A549 (cell line): ENCODE measurements at regions not wholly inside any gene's neighbourhood (a gene's known extent, or its start where the extent isn't known, plus 50 kb on each side); places are given as distances from the start of the nearest gene placed in this dataset.

Experiments
- ATAC-seq, 2 experiments: fragments of 200-7000 bp in 1 of 2; fragments of >200 bp in 1 of 2; cut with Nextera tagmentation in 1 of 2; cut with Tn5 transposase in 1 of 2; 3 replicates each; pipeline versions ENCODE4 v1.8.0 to v1.9.1; 2018 to 2020; ENCODE audit warnings: mild to moderate bottlenecking in 1 of 2, moderate library complexity in 1 of 2
- CTCF ChIA-PET: fragments of 300-600 bp; sonication (Branson Sonifier 250); formaldehyde crosslinking; extraction: SDS; loops from one replicate; lab custom pipeline; 2021; ENCODE audit warnings: antibody characterized with exemption, inconsistent platforms; lab: Yijun Ruan, JAX
- POLR2A ChIA-PET: fragments of 350-600 bp; formaldehyde crosslinking; extraction: SDS; loops from one replicate; lab custom pipeline; 2021; ENCODE audit warnings: antibody characterized with exemption, inconsistent platforms; lab: Yijun Ruan, JAX
- DNase-seq, 2 experiments: peaks; one replicate each; pipeline versions ENCODE4 v3.0.0 to v3.0.0-alpha.2; 2011 to 2016; ENCODE audit warnings: low read depth in 1 of 2, low spot score in 1 of 2
- FAIRE-seq: peaks from 2 replicates; lab custom pipeline; 2011; peaks lifted over from hg19 to GRCh38; lab: Jason Lieb, UNC
- H3K27ac ChIP-seq, 2 experiments: fragments of >200 bp; sonication (Bioruptor Twin); formaldehyde crosslinking; 3 replicates each; pipeline ENCODE4 v1.5.1; 2016 to 2017
- H3K4me1 ChIP-seq: fragments of >200 bp; sonication (Bioruptor Twin); formaldehyde crosslinking; 3 replicates; pipeline ENCODE4 v1.6.1; 2016
- H3K4me2 ChIP-seq: fragments of >200 bp; sonication (Bioruptor Twin); formaldehyde crosslinking; 3 replicates; pipeline ENCODE4 v1.6.1; 2016
- H3K4me3 ChIP-seq: fragments of >200 bp; sonication (Bioruptor Twin); formaldehyde crosslinking; 3 replicates; pipeline ENCODE4 v1.5.1; 2016
- H3K9me3 ChIP-seq: fragments of >200 bp; sonication (Bioruptor Twin); formaldehyde crosslinking; 3 replicates; pipeline ENCODE4 v1.6.1; 2016
- ATOH8 ChIP-seq: fragments of 250-450 bp; sonication (Bioruptor Pico); IDR thresholded peaks from 2 replicates; pipeline ENCODE4 v1.5.0; 2020; ENCODE audit warnings: low read depth, mild to moderate bottlenecking, moderate library complexity
- CEBPB ChIP-seq, 2 experiments: fragments of >200 bp in 1 of 2; sonication (Bioruptor Twin) in 1 of 2; formaldehyde crosslinking in 1 of 2; IDR thresholded peaks; 2 replicates each; pipeline ENCODE4 v1.6.1; 2012 to 2016
- E2F6 ChIP-seq: IDR thresholded peaks from 2 replicates; pipeline ENCODE4 v1.6.1; 2012; ENCODE audit warnings: low read depth, borderline replicate concordance
- ELK1 ChIP-seq: fragments of 150-350 bp; IDR thresholded peaks from 2 replicates; pipeline ENCODE4 v1.6.1; 2014; ENCODE audit warnings: low read depth, mild to moderate bottlenecking, low read length
- EP300 ChIP-seq, 2 experiments: fragments of >200 bp; sonication (Bioruptor Twin); formaldehyde crosslinking; IDR thresholded peaks; 2 replicates in 1 of 2; 3 replicates in 1 of 2; pipeline ENCODE4 v1.6.1; 2016 to 2017
- ESRRA ChIP-seq: fragments of 150-350 bp; IDR thresholded peaks from 2 replicates; pipeline ENCODE4 v1.6.1; 2014; ENCODE audit warnings: mild to moderate bottlenecking, low read length, borderline replicate concordance
- FOSL2 ChIP-seq, 2 experiments: fragments of 450-650 bp in 1 of 2; fragments of >200 bp in 1 of 2; sonication (Bioruptor Twin) in 1 of 2; formaldehyde crosslinking; IDR thresholded peaks; 2 replicates each; pipeline versions ENCODE4 v1.5.0 to v1.6.1; 2016 to 2020; ENCODE audit warnings: mild to moderate bottlenecking in 1 of 2, moderate library complexity in 1 of 2
- GATA3 ChIP-seq: IDR thresholded peaks from 2 replicates; pipeline ENCODE4 v1.6.1; 2012; ENCODE audit warnings: borderline replicate concordance
- HMGXB4 ChIP-seq: fragments of 250-450 bp; sonication (Bioruptor Pico); IDR thresholded peaks from 2 replicates; pipeline ENCODE4 v1.5.0; 2021; ENCODE audit warnings: mild to moderate bottlenecking, moderate library complexity, borderline replicate concordance
- HOXB13 ChIP-seq: fragments of 250-450 bp; sonication (Bioruptor Pico); IDR thresholded peaks from 2 replicates; pipeline ENCODE4 v1.5.0; 2020; ENCODE audit warnings: low read depth, mild to moderate bottlenecking, moderate library complexity
- JUN ChIP-seq, 2 experiments: fragments of >200 bp; sonication (Bioruptor Twin); formaldehyde crosslinking; IDR thresholded peaks; 2 replicates in 1 of 2; 3 replicates in 1 of 2; pipeline ENCODE4 v1.6.1; 2016 to 2017
- KDM5A ChIP-seq: fragments of 200-600 bp; sonication (generic); IDR thresholded peaks from 2 replicates; pipeline ENCODE4 v1.6.1; 2016; ENCODE audit warnings: antibody characterized with exemption, mild to moderate bottlenecking
- MAX ChIP-seq: IDR thresholded peaks from 2 replicates; pipeline ENCODE4 v1.6.1; 2012
- NFE2L2 ChIP-seq: fragments of 150-350 bp; conservative IDR thresholded peaks from 2 replicates; pipeline ENCODE4 v1.6.1; 2014; ENCODE audit warnings: low read length
- RCOR1 ChIP-seq: fragments of 150-350 bp; IDR thresholded peaks from 2 replicates; pipeline ENCODE4 v1.6.1; 2014; ENCODE audit warnings: antibody characterized with exemption, low read length, low read depth
- RFX5 ChIP-seq: fragments of 450-650 bp; IDR thresholded peaks from 2 replicates; pipeline ENCODE4 v1.7.1; 2014; ENCODE audit warnings: antibody characterized with exemption, mild to moderate bottlenecking, moderate library complexity
- SMC3 ChIP-seq: fragments of >200 bp; sonication (Bioruptor Twin); formaldehyde crosslinking; IDR thresholded peaks from 3 replicates; pipeline ENCODE4 v1.6.1; 2018; ENCODE audit warnings: inconsistent platforms
- USF2 ChIP-seq: fragments of 450-650 bp; IDR thresholded peaks from 2 replicates; pipeline ENCODE4 v1.6.1; 2014; ENCODE audit warnings: antibody characterized with exemption
- ZC3H11A ChIP-seq: fragments of 450-650 bp; IDR thresholded peaks from 2 replicates; pipeline ENCODE4 v1.6.1; 2014; ENCODE audit warnings: antibody characterized with exemption, mild to moderate bottlenecking
- ZFP36 ChIP-seq: fragments of 450-650 bp; IDR thresholded peaks from 2 replicates; pipeline ENCODE4 v1.6.1; 2014; ENCODE audit warnings: borderline replicate concordance; ENCODE audit not compliant: partially characterized antibody
- WGBS: methylation state at CpG from one replicate; pipeline ENCODE4 v1.1.6; 2017; ENCODE audit errors: missing lambda C conversion rate; 5-methylcytosine and 5-hydroxymethylcytosine counted together

GRCh38 chr2:144156736-144157640 is 362.9 kb downstream of the ZEB2 start:
- Histone ChIP-seq H3K4me2 (no peak overlapping the region), H3K9me3 (no peaks in the 10 kb centered on the region), H3K27ac (no peak overlapping the region), H3K4me1 (no peaks in the 10 kb centered on the region)
- 66% methylated on average over 6 of the region's 6 CpGs for whole genome bisulfite sequencing
- DNase-seq (no peak), FAIRE-seq (no peak)
- CTCF ChIA-PET = no interaction called here
- POLR2A ChIA-PET = no interaction called here
- no peak for TF ChIP-seq CEBPB (IDR thresholded peaks at IDR 0.05)
- TF ChIP-seq GATA3 = no peak
- no peak for TF ChIP-seq EP300 (IDR thresholded peaks at IDR 0.05)
- no peak for TF ChIP-seq MAX
- no peak for TF ChIP-seq ESRRA
- TF ChIP-seq ELK1 = no peak
- TF ChIP-seq RFX5 = no peak
- TF ChIP-seq, all 56 proteins: peak for 0
- H3K4me3 ChIP-seq = no peak overlapping the region
- no peak for ATAC-seq

GRCh38 chr2:144154205-144154604 is 365.7 kb downstream of the ZEB2 start:
- CTCF ChIA-PET = no interaction called here
- Histone ChIP-seq H3K27ac (no peak overlapping the region), H3K4me3 (no peak overlapping the region), H3K4me2 (no peak overlapping the region), H3K9me3 (no peaks in the 10 kb centered on the region), H3K4me1 (no peaks in the 10 kb centered on the region)
- ATAC-seq (no peak), DNase-seq (no peak), FAIRE-seq (no peak)
- 68% methylated on average over 2 of the region's 2 CpGs for WGBS
- POLR2A ChIA-PET = no interaction called here
- TF ChIP-seq E2F6 = no peak
- TF ChIP-seq ZC3H11A = no peak
- TF ChIP-seq ATOH8 = no peak
- TF ChIP-seq USF2 = no peak
- no peak for TF ChIP-seq HOXB13 (CRISPR knock-in tag)
- TF ChIP-seq KDM5A = no peak
- no peak for TF ChIP-seq SMC3
- no peak for TF ChIP-seq NFE2L2
- TF ChIP-seq HMGXB4 (CRISPR knock-in tag) = no peak
- no peak for TF ChIP-seq FOSL2 (IDR thresholded peaks at IDR 0.05)
- TF ChIP-seq FOSL2 (CRISPR knock-in tag; IDR thresholded peaks at IDR 0.05) = no peak
- no peak for TF ChIP-seq ZFP36
- no peak for TF ChIP-seq RCOR1
- no peak for TF ChIP-seq JUN (IDR thresholded peaks at IDR 0.05)
